Loucy (cell line): ENCODE measurements at regions not wholly inside any gene's neighbourhood (a gene's known extent, or its start where the extent isn't known, plus 50 kb on each side); places are given as distances from the start of the nearest gene placed in this dataset.

Experiments
- CTCF ChIP-seq: fragments of 200-600 bp; sonication (generic); conservative IDR thresholded peaks from 2 replicates; pipeline ENCODE4 v1.5.1; 2014; ENCODE audit warnings: mild to moderate bottlenecking, antibody characterized with exemption, low read length
- EZH2phosphoT487 ChIP-seq: fragments of 200-600 bp; IDR thresholded peaks from 2 replicates; pipeline ENCODE4 v1.6.1; 2018; ENCODE audit warnings: antibody characterized with exemption, mild to moderate bottlenecking, moderate library complexity, borderline replicate concordance

DNA sequence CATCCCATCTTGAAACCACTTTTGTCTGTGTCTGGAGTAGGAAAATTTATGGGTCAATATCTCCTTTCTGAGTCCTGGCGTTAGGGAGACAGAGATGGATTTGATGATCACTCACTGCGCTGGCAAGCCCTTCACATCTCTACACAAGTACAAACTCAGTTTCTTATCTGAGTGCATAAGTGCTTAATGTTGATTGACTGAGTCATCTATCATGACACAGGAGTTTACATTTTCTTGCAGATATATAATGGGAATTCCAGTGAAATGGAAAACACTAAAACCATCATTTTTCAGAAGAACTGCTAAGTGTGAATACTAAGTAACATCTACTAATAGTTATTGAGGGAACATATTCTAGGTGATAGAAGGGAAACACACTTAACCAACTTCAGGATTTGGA is 763.9 kb upstream of the COBL start:
- no peak for TF ChIP-seq CTCF
- TF ChIP-seq EZH2phosphoT487, result no peak
